B cell (primary cell): ENCODE measurements at regions not wholly inside any gene's neighbourhood (a gene's known extent, or its start where the extent isn't known, plus 50 kb on each side); places are given as distances from the start of the nearest gene placed in this dataset.

Source experiments
- ATAC-seq: fragments of 200-7000 bp; cut with Tn5 transposase; one replicate; pipeline ENCODE4 v1.10.0; 2021; ENCODE audit warnings: low read depth, mild to moderate bottlenecking, moderate number of reproducible peaks, moderate library complexity
- CTCF ChIA-PET: fragments of 350-600 bp; sonication (Branson Sonifier 250); formaldehyde crosslinking; loops from one replicate; lab custom pipeline; 2021; ENCODE audit warnings: antibody characterized with exemption, inconsistent platforms; lab: Charles Lee
- POLR2A ChIA-PET: fragments of 350-600 bp; sonication (Branson Sonifier 250); formaldehyde crosslinking; loops from one replicate; lab custom pipeline; 2021; ENCODE audit warnings: antibody characterized with exemption; lab: Charles Lee
- DNase-seq: peaks from one replicate; pipeline ENCODE4 v3.0.0; 2013
- H2AFZ ChIP-seq: 2 replicates; pipeline ENCODE4 v1.6.1; 2012; ENCODE audit warnings: mild to moderate bottlenecking, low read depth, low read length; ENCODE audit not compliant: insufficient read depth, poor library complexity, severe bottlenecking
- H3K27ac ChIP-seq, 2 donors: 1 replicate in 1 of 2; 2 replicates in 1 of 2; pipeline ENCODE4 v1.5.1; 2012 to 2013; ENCODE audit warnings: low read length in 2 of 2, mild to moderate bottlenecking in 2 of 2, moderate library complexity in 1 of 2
- H3K27me3 ChIP-seq, 4 experiments: fragments of 200-600 bp in 1 of 4; sonication (generic) in 1 of 4; replicated peaks in 1 of 4; 1 replicate in 2 of 4; 2 replicates in 2 of 4; pipeline versions ENCODE4 v1.6.1 to v1.7.0; 2013 to 2016; ENCODE audit warnings: low read length in 3 of 4, mild to moderate bottlenecking in 2 of 4, mixed read lengths in 1 of 4, moderate library complexity in 1 of 4; ENCODE audit not compliant: insufficient read depth in 4 of 4, control insufficient read depth in 3 of 4; ENCODE audit errors: control extremely low read depth in 1 of 4
- H3K36me3 ChIP-seq, 2 experiments: replicated peaks in 1 of 2; 1 replicate in 1 of 2; 2 replicates in 1 of 2; pipeline versions ENCODE4 v1.6.1 to v1.7.1; 2013; ENCODE audit warnings: low read length in 1 of 2; ENCODE audit not compliant: insufficient read depth in 2 of 2, control insufficient read depth in 1 of 2; ENCODE audit errors: control extremely low read depth in 1 of 2, extremely low read depth in 1 of 2
- H3K4me1 ChIP-seq, 2 donors: fragments of 200-600 bp in 1 of 2; sonication (generic) in 1 of 2; 1 replicate in 1 of 2; 2 replicates in 1 of 2; pipeline versions ENCODE4 v1.5.1 to v1.6.1; 2013 to 2017; ENCODE audit warnings: low read length in 2 of 2; ENCODE audit not compliant: control insufficient read depth in 2 of 2, insufficient read depth in 2 of 2
- H3K4me2 ChIP-seq: replicated peaks from 2 replicates; pipeline ENCODE3; 2012; ENCODE audit warnings: mild to moderate bottlenecking, low read depth, low read length; ENCODE audit not compliant: poor library complexity, severe bottlenecking
- H3K4me3 ChIP-seq, 5 experiments: fragments of 200-600 bp in 1 of 5; sonication (generic) in 1 of 5; 1 replicate in 3 of 5; 2 replicates in 2 of 5; pipeline versions ENCODE4 v1.5.1 to v1.7.0; 2011 to 2016; ENCODE audit warnings: low read length in 4 of 5, mild to moderate bottlenecking in 4 of 5, low read depth in 2 of 5, control low read depth in 1 of 5, moderate library complexity in 1 of 5; ENCODE audit not compliant: insufficient read depth in 1 of 5; ENCODE audit errors: control extremely low read depth in 1 of 5, extremely low read depth in 1 of 5
- H3K79me2 ChIP-seq: fragments of 200-600 bp; sonication (generic); one replicate; pipeline ENCODE4 v1.6.0; 2016; ENCODE audit warnings: low read length; ENCODE audit not compliant: control insufficient read depth, insufficient read depth
- H3K9ac ChIP-seq: fragments of 200-600 bp; sonication (generic); 2 replicates; pipeline ENCODE4 v1.6.1; 2017; ENCODE audit warnings: mild to moderate bottlenecking, low read length, moderate library complexity
- H3K9me3 ChIP-seq, 3 donors: one replicate each; pipeline versions ENCODE4 v1.6.1 to v1.7.1; 2013; ENCODE audit warnings: low read length in 2 of 3; ENCODE audit not compliant: control insufficient read depth in 2 of 3, insufficient read depth in 1 of 3; ENCODE audit errors: control extremely low read depth in 1 of 3
- H4K20me1 ChIP-seq: 2 replicates; pipeline ENCODE4 v1.6.0; 2012; ENCODE audit warnings: mild to moderate bottlenecking, low read length; ENCODE audit not compliant: insufficient read depth, control insufficient read depth, poor library complexity, severe bottlenecking
- H3K27ac Mint-ChIP-seq: one replicate; pipeline ENCODE4 v1.8.0; 2021; ENCODE audit warnings: mixed read lengths
- H3K27me3 Mint-ChIP-seq: one replicate; pipeline ENCODE4 v1.8.0; 2021; ENCODE audit warnings: mixed read lengths
- H3K4me1 Mint-ChIP-seq: one replicate; pipeline ENCODE4 v1.8.0; 2021; ENCODE audit warnings: mixed read lengths
- H3K4me3 Mint-ChIP-seq: one replicate; pipeline ENCODE4 v1.8.0; 2021; ENCODE audit warnings: mixed read lengths
- H3K9me3 Mint-ChIP-seq: one replicate; pipeline ENCODE4 v1.8.0; 2022; ENCODE audit warnings: mixed read lengths; ENCODE audit not compliant: insufficient read depth
- CTCF ChIP-seq: fragments of 200-600 bp; IDR thresholded peaks from one replicate; pipeline ENCODE4 v1.8.0; 2022; ENCODE audit warnings: antibody characterized with exemption, mild to moderate bottlenecking
- EZH2 ChIP-seq: IDR thresholded peaks from 2 replicates; pipeline ENCODE4 v1.6.1; 2012; ENCODE audit warnings: borderline replicate concordance, low read depth, mild to moderate bottlenecking, moderate library complexity, low read length; ENCODE audit not compliant: insufficient read depth, poor library complexity, severe bottlenecking
- WGBS: methylation state at CpG from one replicate; pipeline ENCODE4 v1.1.5; 2013; ENCODE audit warnings: missing lambda C conversion rate; ENCODE audit not compliant: insufficient coverage; 5-methylcytosine and 5-hydroxymethylcytosine counted together
- intact Hi-C: fragments of 100-400 bp; cut with micrococcal nuclease; formaldehyde crosslinking; loops from one replicate; pipeline ENCODE4 v1.10.0; 2022

- H3K27me3 ChIP-seq = no peaks in the 10 kb centered on the region
- H3K4me2 ChIP-seq = no peak overlapping the region
- CTCF ChIA-PET = no interaction called here
- H3K79me2 ChIP-seq = no peaks in the 10 kb centered on the region
- H3K27ac ChIP-seq = no peak overlapping the region
- no peaks in the 10 kb centered on the region for H3K9me3 Mint-ChIP-seq
- intact Hi-C loops = no loop called here
- H3K27ac Mint-ChIP-seq = no peak overlapping the region
- no peaks in the 10 kb centered on the region for H4K20me1 ChIP-seq
- WGBS = no CpG with 5 or more reads among the region's 1 CpG
- no peaks in the 10 kb centered on the region for H3K9me3 ChIP-seq
- H3K9ac ChIP-seq = no peak overlapping the region
- no peak for TF ChIP-seq EZH2
- no peak for TF ChIP-seq CTCF
- H2AFZ ChIP-seq = no peak overlapping the region
- H3K27me3 Mint-ChIP-seq = no peaks in the 10 kb centered on the region
- DNase-seq = no peak
- H3K4me1 Mint-ChIP-seq = no peaks in the 10 kb centered on the region
- ATAC-seq = no peak
- no peaks in the 10 kb centered on the region for H3K4me1 ChIP-seq
- no peak overlapping the region for H3K4me3 Mint-ChIP-seq
- POLR2A ChIA-PET = no interaction called here
- H3K36me3 ChIP-seq = no peaks in the 10 kb centered on the region
- no peak overlapping the region for H3K4me3 ChIP-seq
Measured at GRCh38 chr4:141390571-141390970, 169.9 kb downstream of the ZNF330 start.

- Histone ChIP-seq H3K9me3 (no peaks in the 10 kb centered on the region), H3K4me3 (no peak overlapping the region), H3K27me3 (no peaks in the 10 kb centered on the region), H3K4me1 (no peaks in the 10 kb centered on the region), H4K20me1 (no peaks in the 10 kb centered on the region), H3K79me2 (no peaks in the 10 kb centered on the region), H3K27ac (no peak overlapping the region), H3K4me2 (no peak overlapping the region), H2AFZ (no peak overlapping the region), H3K36me3 (no peaks in the 10 kb centered on the region), H3K9ac (no peak overlapping the region)
- H3K4me1 Mint-ChIP-seq = no peaks in the 10 kb centered on the region
- DNase-seq = no peak
- TF ChIP-seq EZH2 (no peak), CTCF (no peak)
- intact Hi-C loops = no loop called here
- H3K27ac Mint-ChIP-seq = no peak overlapping the region
- ChIA-PET CTCF (no interaction called here), POLR2A (no interaction called here)
- H3K4me3 Mint-ChIP-seq = no peak overlapping the region
- H3K9me3 Mint-ChIP-seq = no peaks in the 10 kb centered on the region
- no peak for ATAC-seq
- H3K27me3 Mint-ChIP-seq = no peaks in the 10 kb centered on the region
Measured at GRCh38 chr4:141391293-141391692, 170.6 kb downstream of the ZNF330 start.
